ENCODE measurements at regions not wholly inside any gene's neighbourhood (a gene's known extent, or its start where the extent isn't known, plus 50 kb on each side); places are given as distances from the start of the nearest gene placed in this dataset.
"Not testable (repeated sequence)": the region's sequence is repeated elsewhere in the genome, so short reads cannot be mapped to it uniquely, and the experiment has no call there.

DNA sequence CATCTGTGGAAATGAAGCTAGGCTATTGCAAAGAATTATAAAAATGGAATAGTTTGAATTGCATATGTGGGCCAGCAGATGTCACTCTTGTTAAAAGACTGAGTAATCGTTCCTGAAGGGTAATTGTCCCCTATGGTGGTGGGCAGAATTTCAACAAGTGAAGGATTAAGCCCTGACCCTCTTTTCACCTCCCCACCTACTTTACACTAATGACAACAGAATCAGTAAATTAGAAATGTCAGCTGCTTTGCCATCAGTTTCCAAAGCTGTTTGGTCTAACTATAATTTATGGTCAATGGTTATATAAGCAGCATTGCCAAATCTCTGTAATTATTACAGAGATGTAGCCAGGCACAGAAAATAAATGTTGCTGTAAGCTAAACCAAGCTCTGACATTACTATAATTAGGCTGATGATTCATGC lies 898.6 kb downstream of the AMY1C start:
- BruUV-seq (replicated peaks): no TSS peak
- CTCF ChIA-PET: interaction anchor here (0.6 kb wide), 1 partner anchor 1579 kb away, joined by 3 read pairs; no protein-coding TSS in a partner anchor
- TF ChIP-seq CTCF (IDR thresholded peaks at IDR 0.05; ENCODE audit: insufficient read depth in 1 of 2, low read depth in 1 of 2, low read length in 1 of 2, severe bottlenecking in 1 of 2, unreplicated experiment in 1 of 2): peak; percentile 35 to 38
- intact Hi-C loops (cut with micrococcal nuclease; ENCODE audit: unreplicated experiment): loop anchor here (2.0 kb wide), 1 partner anchor 1145 kb away; no protein-coding TSS in a partner anchor
- Mint-ChIP-seq H3K27me3 (ENCODE audit: insufficient read depth, unreplicated experiment) (no peaks in the 10 kb centered on the region), H3K4me3 (ENCODE audit: unreplicated experiment) (no peak overlapping the region), H3K9me3 (ENCODE audit: unreplicated experiment) (no peaks in the 10 kb centered on the region), H3K36me3 (ENCODE audit: insufficient read depth, unreplicated experiment) (no peaks in the 10 kb centered on the region), H3K4me1 (ENCODE audit: low read depth, unreplicated experiment) (no peaks in the 10 kb centered on the region), H3K27ac (ENCODE audit: unreplicated experiment) (no peak overlapping the region)
- DNase-seq: peak in 1 of 2 experiments; percentile 11
- Histone ChIP-seq H3K4me3 (ENCODE audit: low read depth, low read length) (no peak overlapping the region), H3K36me3 (ENCODE audit: control insufficient read depth, insufficient read depth, low read length) (no peaks in the 10 kb centered on the region), H3K4me1 (no peaks in the 10 kb centered on the region), H3K9me3 (no peaks in the 10 kb centered on the region), H3K27me3 (replicated peaks; ENCODE audit: control insufficient read depth, insufficient read depth, low read length) (no peaks in the 10 kb centered on the region)
- POLR2A ChIA-PET: no interaction called here

DNA sequence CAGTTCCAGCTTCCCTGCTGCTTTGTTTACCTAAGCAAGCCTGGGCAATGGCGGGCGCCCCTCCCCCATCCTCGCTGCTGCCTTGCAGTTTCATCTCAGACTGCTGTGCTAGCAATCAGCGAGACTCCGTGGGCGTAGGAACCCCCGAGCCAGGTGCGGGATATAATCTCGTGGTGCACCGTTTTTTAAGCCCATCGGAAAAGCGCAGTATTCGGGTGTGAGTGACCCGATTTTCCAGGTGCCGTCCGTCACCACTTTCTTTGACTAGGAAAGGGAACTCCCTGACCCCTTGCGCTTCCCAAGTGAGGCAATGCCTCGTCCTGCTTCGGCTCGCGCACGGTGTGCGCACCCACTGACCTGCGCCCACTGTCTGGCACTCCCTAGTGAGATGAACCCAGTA lies 914.7 kb downstream of the AMY1C start:
- H3K9me3 ChIP-seq; H3K27ac Mint-ChIP-seq (ENCODE audit: unreplicated experiment); H3K4me3 ChIP-seq (ENCODE audit: low read depth, low read length); H3K27me3 Mint-ChIP-seq (ENCODE audit: insufficient read depth, unreplicated experiment); H3K4me1 ChIP-seq; H3K36me3 ChIP-seq (ENCODE audit: control insufficient read depth, insufficient read depth, low read length); intact Hi-C loops (cut with micrococcal nuclease; ENCODE audit: unreplicated experiment); BruUV-seq (replicated peaks); H3K27me3 ChIP-seq (replicated peaks; ENCODE audit: control insufficient read depth, insufficient read depth, low read length); CTCF ChIA-PET; POLR2A ChIA-PET; H3K4me1 Mint-ChIP-seq (ENCODE audit: low read depth, unreplicated experiment); H3K9me3 Mint-ChIP-seq (ENCODE audit: unreplicated experiment); H3K36me3 Mint-ChIP-seq (ENCODE audit: insufficient read depth, unreplicated experiment): not testable (repeated sequence)
- peak overlapping the region; percentile 60 for H3K4me3 Mint-ChIP-seq (ENCODE audit: unreplicated experiment)
- peak in 1 of 2 experiments; percentile 31 for DNase-seq

GRCh38 chr1:104665300-104665699 lies 915.6 kb downstream of the AMY1C start:
- peaks cover under 1% of the 10 kb centered on the region for H3K27me3 Mint-ChIP-seq (ENCODE audit: insufficient read depth, unreplicated experiment)
- H3K9me3 Mint-ChIP-seq (ENCODE audit: unreplicated experiment): no peaks in the 10 kb centered on the region
- H3K4me3 ChIP-seq (ENCODE audit: low read depth, low read length): no peak overlapping the region
- DNase-seq: no peak
- no peaks in the 10 kb centered on the region for H3K4me1 Mint-ChIP-seq (ENCODE audit: low read depth, unreplicated experiment)
- POLR2A ChIA-PET: no interaction called here
- no peak overlapping the region for H3K4me3 Mint-ChIP-seq (ENCODE audit: unreplicated experiment)
- CTCF ChIA-PET: no interaction called here
- no peaks in the 10 kb centered on the region for H3K27me3 ChIP-seq (replicated peaks; ENCODE audit: control insufficient read depth, insufficient read depth, low read length)
- intact Hi-C loops (cut with micrococcal nuclease; ENCODE audit: unreplicated experiment): no loop called here
- no TSS peak for BruUV-seq (replicated peaks)
- no peaks in the 10 kb centered on the region for H3K36me3 Mint-ChIP-seq (ENCODE audit: insufficient read depth, unreplicated experiment)
- H3K36me3 ChIP-seq (ENCODE audit: control insufficient read depth, insufficient read depth, low read length): no peaks in the 10 kb centered on the region
- H3K27ac Mint-ChIP-seq (ENCODE audit: unreplicated experiment): no peak overlapping the region
- no peak for TF ChIP-seq CTCF (IDR thresholded peaks at IDR 0.05; ENCODE audit: insufficient read depth in 1 of 2, low read depth in 1 of 2, low read length in 1 of 2, severe bottlenecking in 1 of 2, unreplicated experiment in 1 of 2)
- no peaks in the 10 kb centered on the region for H3K9me3 ChIP-seq
- no peaks in the 10 kb centered on the region for H3K4me1 ChIP-seq
